Stomach (tissue), 4 donors: ENCODE measurements at regions not wholly inside any gene's neighbourhood (a gene's known extent, or its start where the extent isn't known, plus 50 kb on each side); places are given as distances from the start of the nearest gene placed in this dataset.

ENCODE experiments used
- CTCF ChIP-seq, 7 experiments: fragments of 450-650 bp in 4 of 7; fragments of 200-600 bp in 3 of 7; sonication (generic) in 3 of 7; IDR thresholded peaks; one replicate each; pipeline ENCODE4 v1.5.1; 2016 to 2019; ENCODE audit warnings: antibody characterized with exemption in 7 of 7, control low read depth in 2 of 7, mild to moderate bottlenecking in 1 of 7
- EP300 ChIP-seq: sonication (generic); formaldehyde crosslinking; IDR thresholded peaks from one replicate; pipeline ENCODE4 v1.6.1; 2017; ENCODE audit warnings: antibody characterized with exemption
- POLR2A ChIP-seq, 4 donors: fragments of 450-650 bp; IDR thresholded peaks; one replicate each; pipeline ENCODE4 v1.6.1; 2016; ENCODE audit warnings: antibody characterized with exemption in 4 of 4, control low read depth in 2 of 4, mild to moderate bottlenecking in 1 of 4, moderate library complexity in 1 of 4
- POLR2AphosphoS5 ChIP-seq, 3 donors: sonication (generic); formaldehyde crosslinking; IDR thresholded peaks; one replicate each; pipeline ENCODE4 v1.6.1; 2016; ENCODE audit warnings: antibody characterized with exemption in 3 of 3

GRCh38 chr2:16071039-16071864 lies 130.9 kb downstream of the MYCN start:
- TF ChIP-seq POLR2A (IDR thresholded peaks at IDR 0.05) (no peak), POLR2AphosphoS5 (IDR thresholded peaks at IDR 0.05) (no peak), CTCF (IDR thresholded peaks at IDR 0.05) (no peak), EP300 (no peak)
